ENCODE measurements at regions not wholly inside any gene's neighbourhood (a gene's known extent, or its start where the extent isn't known, plus 50 kb on each side); places are given as distances from the start of the nearest gene placed in this dataset.

DNA sequence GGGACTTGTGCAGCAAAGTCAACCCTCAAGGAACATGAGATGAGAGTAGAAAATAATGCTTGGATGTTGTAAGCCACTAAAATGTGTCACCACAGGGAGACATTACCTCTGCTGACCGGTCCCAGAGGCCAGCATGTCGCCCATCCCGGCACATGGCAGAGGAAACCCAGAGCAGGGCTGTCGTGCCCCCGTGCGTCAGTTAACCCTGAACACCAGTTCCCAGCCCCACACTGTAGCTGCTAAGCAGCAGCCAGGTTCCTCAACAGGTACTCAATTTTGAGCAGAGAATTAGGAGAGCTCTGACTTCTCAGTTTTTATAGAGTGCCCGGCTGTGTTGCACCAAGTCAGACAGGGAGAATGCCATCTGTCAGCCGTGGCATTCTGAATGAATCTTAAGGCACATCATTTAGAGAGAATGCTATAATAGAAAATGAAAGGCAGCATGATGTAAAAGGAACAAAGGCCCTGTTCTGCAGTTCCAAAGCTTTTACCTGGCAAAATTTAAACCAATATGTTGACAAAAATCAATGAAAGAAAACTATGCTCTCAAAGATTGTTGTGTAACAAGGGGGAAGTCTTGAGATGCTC is 307.9 kb downstream of the METTL4 start:
- no peak for TF ChIP-seq EZH2 (IDR thresholded peaks at IDR 0.05; ENCODE audit: borderline replicate concordance, low read depth, low read length, severe bottlenecking)
- TF ChIP-seq, protein P1, sequence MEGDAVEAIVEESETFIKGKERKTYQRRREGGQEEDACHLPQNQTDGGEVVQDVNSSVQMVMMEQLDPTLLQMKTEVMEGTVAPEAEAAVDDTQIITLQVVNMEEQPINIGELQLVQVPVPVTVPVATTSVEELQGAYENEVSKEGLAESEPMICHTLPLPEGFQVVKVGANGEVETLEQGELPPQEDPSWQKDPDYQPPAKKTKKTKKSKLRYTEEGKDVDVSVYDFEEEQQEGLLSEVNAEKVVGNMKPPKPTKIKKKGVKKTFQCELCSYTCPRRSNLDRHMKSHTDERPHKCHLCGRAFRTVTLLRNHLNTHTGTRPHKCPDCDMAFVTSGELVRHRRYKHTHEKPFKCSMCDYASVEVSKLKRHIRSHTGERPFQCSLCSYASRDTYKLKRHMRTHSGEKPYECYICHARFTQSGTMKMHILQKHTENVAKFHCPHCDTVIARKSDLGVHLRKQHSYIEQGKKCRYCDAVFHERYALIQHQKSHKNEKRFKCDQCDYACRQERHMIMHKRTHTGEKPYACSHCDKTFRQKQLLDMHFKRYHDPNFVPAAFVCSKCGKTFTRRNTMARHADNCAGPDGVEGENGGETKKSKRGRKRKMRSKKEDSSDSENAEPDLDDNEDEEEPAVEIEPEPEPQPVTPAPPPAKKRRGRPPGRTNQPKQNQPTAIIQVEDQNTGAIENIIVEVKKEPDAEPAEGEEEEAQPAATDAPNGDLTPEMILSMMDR (IDR thresholded peaks at IDR 0.05; ENCODE audit: borderline replicate concordance, extremely low read depth, low read length, poor library complexity, severe bottlenecking) = no peak

All from DND-41 (cell line).